HG03135 (cell line): ENCODE measurements at regions not wholly inside any gene's neighbourhood (a gene's known extent, or its start where the extent isn't known, plus 50 kb on each side); places are given as distances from the start of the nearest gene placed in this dataset.
"Not testable (repeated sequence)": the region's sequence is repeated elsewhere in the genome, so short reads cannot be mapped to it uniquely, and the experiment has no call there.

Source experiments
- ATAC-seq: cut with Tn5 transposase; IDR thresholded peaks from one replicate; pipeline ENCODE4 v1.9.1; 2021; ENCODE audit warnings: mild to moderate bottlenecking, moderate library complexity; ENCODE audit not compliant: unreplicated experiment

DNA sequence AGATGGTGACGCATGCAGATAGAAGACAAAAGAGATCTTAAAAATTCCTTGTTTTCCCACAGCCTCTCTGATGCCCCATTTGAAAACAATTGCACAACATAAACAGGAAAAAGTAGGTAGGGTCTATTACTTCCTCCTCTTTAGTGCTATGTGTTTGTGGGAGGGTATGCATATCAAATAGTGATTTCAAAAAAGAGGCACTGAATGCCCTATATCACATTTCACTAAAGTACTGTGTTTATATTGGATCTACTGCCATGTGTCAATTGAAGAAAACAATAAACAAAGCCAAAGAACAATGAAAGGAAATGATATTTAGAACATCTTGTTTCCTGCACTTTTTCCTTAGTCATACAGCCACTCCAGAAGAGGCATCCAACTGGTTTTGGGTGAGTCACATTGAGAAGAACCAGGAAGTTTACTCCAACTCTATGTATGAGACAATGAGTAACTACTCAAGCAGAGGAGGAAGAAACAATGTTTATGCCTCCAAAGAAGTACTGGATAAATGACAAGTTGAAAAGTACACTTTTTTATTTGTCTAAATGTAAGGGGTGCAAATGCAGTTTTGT lies 583.6 kb downstream of the FBXO15 start:
- ATAC-seq, result no peak

DNA sequence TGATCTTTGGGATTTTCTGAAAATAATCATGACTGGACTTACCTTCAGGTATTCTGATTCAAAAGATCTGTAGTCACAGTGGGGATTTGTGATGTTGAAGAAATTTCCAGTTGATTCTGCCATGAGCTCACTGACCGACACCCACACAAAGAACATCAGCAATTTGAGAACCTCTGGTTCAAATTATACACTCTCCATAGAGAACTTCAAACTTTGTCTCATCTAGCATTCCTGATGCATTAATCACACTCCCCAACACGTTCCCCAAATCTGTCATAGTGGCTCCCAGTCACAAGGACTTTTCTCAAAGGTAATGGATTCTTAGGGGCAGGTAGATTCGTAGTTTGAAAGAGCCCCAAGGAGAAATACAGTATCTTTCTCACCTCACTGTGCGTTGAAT lies 584.3 kb downstream of the FBXO15 start:
- ATAC-seq, result no peak

DNA sequence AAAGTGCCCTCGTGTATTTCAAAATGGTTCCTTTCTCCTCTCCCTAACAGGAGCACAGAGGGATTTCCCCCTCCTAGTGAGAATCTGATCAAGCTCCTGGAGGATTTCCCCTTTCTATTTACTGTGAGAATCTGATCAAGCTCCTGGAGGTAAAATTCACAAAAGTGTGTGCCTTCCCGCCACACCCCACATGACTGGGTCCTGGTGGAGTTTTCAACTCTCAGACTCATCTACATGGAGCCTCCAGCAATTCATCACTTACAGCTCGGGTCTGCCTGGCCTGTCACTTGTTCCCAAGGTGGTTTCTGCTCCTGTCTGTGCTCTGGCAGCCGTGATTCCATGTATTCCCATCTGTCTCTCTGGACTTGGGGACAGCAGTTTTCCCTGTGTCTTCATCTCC lies 590.7 kb downstream of the FBXO15 start:
- no peak for ATAC-seq

DNA sequence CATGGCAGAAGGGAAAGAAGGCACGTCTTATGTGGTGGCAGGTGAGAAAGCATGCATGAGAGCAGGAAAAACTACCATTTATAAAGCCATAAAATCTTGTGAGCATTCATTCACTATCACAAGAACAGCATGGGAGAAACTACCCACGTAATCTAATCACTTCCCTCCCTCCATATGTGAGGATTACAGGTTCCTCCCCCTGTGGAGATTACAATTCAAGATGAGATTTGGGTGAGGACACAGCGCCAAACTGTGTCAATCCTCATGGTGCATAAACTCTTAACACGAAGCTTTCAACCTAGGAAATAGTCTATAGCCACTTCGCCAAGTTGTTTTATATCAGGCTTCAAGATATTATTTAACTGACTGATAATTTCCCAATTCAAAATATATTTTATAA lies 595.5 kb downstream of the FBXO15 start:
- ATAC-seq, result no peak

DNA sequence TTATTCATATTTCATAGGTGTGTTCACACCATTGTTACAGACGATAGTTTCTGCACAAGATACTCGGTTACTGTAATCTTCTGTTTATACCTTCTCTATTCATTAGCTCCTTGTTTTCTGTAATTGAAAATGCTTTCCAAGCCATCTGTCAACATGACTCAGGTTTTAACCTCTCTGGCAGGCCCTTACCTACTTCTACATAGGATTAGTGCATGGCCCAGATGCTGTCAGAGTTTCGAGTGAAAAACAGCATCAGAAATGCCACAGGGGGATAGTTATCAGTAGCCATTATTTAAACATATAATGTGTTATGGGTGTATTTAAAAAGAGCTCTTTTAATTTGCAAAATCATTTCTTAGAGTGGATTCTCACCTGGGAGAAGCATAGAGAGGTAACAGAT lies 596.4 kb downstream of the FBXO15 start:
- ATAC-seq, result no peak

DNA sequence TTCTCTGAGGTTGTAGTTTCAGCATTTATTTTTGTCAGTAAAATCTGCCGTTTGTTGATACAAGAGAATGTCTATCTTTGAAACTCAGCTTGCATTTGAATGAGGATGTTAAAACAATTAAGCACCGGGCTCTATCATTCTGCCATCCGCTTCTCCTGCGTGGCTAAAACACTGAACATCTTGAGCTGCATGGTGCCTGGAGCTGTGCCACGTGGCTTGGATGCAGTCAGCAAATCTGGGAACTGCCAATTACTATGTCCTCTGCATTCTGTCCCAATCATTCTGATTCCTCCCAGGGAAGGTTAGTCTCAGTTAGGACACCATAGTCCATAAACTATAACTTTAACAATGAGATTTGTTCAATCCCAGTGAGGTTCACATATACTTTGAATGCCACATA lies 598.4 kb downstream of the FBXO15 start:
- no peak for ATAC-seq

DNA sequence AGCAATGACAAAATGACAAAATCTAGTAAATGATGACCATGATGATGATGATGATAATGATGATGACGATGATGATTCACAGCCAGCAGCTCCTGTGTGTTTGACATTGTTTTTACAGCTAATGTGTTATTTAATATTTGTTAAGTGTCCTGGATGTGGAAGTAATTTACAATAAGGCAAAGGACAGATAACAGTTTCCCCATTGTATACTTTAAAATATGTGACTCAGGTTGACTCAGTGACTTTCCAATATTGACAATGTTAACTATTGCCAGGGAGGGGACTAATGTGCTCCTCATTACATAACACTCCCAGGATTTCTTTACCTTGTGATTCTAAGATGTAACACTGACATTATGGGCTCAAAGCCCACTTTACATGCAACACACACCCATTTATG lies 602.2 kb downstream of the FBXO15 start:
- no peak for ATAC-seq

DNA sequence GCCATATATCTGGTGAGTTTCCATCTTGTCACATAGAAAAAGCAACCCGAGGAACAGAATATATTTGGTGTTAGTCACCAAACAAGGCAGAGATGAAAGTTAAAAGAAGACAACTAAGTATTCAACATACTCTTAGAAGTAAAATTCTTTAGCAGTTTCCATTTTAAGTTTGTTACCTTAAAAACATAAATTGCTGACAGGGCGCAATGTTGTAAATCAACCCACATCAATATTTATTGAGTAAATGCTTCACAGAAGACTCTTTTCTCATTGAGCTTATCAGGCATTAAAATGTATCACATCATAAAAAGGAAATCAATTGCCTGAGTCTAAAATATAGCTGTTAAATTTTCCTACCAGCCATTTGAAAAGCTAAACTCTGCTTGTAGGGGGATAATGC lies 603.0 kb downstream of the FBXO15 start:
- ATAC-seq, result no peak

DNA sequence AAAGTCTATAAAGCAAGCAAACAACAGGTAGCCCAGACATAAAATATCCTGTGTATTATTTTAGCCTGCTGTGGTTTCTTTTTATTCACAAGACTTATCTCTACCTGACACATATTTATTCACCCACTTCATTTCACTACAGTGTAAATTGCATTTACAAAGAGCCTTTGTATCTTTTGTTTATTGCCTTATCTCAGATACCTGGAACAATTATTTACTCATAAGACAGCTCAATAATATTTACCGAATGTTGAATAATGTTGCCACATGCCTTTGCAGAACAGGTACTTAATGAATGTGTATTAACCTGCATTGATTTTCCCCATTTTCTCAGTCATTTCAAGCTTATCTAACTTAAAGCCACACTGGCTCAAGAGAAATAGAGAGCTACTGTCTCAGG lies 603.6 kb downstream of the FBXO15 start:
- ATAC-seq, result no peak

DNA sequence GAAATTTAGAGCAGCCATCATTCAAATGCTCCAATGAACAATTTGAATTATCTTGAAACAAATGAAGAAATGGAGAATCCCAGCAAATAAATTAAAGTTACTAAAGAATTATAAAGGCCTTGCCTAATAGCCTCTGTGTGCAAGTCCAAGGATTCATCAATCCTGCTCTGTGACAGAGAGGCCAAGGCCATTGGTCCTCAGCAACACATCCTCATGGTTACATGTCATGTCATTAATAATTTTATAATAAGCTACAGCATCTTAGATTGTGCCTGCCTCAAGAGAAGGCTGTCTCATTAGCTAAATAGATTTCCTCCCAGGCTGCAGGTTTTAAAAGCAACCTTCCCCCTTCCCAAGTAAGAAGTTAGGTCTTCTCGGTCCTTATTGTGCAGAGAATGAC lies 611.6 kb downstream of the FBXO15 start:
- ATAC-seq, result no peak

DNA sequence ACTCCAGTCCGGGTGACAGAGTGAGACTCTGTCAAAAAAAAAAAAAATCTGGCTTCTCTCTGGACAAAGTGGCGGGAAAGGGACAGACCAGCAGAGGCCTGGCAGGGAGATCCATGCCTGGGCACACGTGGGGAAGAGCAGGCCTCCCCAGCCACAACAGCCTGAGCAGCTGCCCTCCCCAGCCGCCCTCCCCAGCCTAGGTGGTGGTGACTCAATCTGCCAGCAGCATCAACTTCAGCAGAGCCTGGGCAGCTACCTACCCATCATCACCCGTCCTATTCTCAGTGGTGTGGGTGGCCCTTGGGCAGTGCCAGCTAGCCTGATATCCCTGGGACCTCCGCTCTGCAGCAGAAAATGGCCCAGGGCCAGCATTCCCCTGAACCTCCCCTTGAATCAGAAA lies 612.4 kb downstream of the FBXO15 start:
- no peak for ATAC-seq

DNA sequence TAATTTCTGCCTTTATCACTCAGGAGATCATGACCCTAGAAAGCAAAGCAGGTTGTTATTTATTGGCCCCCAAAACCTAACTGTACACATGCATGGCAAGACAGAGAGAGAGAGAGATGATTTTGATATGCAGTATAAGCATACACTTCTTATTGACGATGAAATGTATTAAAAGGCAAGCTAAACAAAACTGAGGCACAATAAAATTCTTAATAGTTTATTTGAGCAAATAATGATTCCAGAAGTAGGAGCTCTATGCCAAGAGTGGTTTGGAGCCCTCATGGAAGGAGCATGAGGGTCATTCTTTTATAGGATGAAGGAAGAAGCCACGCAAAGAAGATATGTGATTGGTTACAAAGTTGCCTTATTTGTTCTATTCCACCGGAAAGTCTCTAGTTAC lies 616.0 kb downstream of the FBXO15 start:
- no peak for ATAC-seq

DNA sequence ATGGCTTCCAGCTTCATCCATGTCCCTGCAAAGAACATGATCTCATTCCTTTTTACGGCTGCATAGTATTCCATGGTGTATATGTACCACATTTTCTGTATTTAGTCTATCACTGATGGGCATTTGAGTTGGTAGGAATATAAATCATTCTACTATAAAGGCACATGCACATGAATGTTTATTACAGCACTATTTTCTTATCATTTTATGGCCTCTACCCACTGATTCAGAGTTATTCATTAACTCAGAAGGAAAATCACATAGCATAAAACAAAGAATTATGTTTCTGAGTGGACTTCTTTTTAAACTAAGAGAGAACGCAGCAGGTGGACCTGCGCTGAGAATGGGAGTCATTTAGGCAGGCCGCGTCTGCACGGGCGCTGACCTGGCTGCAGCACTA lies 619.6 kb downstream of the FBXO15 start:
- no peak for ATAC-seq

DNA sequence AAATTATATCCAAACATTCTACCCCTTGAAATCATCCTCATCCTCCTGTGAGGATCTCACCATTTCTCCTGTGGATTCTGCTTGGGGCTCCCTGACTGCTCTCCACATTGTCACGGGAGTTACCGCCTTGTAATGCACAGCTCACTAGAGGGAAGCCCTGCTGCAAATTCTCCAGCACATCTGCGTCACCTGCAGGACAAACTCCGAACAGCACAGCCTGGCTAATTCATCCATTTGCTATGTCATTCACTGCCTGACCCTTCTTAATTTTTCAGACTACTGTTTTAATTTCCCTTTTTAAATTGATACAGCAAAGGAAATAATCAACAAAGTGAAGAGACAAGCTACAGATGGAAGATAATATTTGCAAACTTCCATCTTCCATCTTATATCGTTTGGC lies 627.4 kb downstream of the FBXO15 start:
- ATAC-seq, result no peak

DNA sequence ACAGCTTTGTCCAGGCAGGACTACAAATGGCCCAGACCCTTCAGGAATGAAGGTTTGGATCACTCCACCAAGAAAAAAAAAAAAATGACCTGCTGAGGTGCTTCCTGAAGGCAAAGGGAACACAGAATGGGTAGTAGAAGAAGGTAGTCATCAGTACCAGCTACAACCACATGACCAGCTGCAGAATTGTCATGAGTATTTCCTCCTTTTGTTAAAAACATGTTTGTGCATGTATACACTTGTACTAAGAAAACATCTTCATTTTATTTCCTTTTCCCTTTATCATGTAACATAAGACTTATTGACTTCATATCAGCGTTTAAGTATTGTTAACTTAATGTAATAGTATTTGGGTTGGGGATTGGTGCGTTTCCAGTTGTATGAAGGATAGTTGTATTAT lies 631.6 kb downstream of the FBXO15 start:
- ATAC-seq, result not testable (repeated sequence)

DNA sequence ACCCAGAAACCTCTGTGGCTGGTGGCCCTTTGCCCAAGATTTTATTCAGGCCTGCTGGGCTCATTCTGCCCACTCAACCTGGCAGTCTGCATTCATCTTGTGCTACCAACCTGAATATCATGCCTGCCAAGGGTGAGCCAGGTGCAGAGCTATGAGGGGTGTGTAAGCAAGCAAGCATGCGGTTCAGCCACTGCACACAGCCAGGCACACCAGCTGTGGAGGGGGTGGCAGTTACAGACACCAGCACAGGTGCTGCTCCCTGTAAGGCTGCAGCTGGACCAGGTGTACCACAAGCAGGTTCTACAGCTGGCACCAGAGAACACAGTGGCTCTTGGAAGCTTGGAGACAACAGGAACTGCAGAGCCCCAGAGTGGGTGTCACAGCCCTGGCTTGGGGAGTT lies 633.2 kb downstream of the FBXO15 start:
- no peak for ATAC-seq

DNA sequence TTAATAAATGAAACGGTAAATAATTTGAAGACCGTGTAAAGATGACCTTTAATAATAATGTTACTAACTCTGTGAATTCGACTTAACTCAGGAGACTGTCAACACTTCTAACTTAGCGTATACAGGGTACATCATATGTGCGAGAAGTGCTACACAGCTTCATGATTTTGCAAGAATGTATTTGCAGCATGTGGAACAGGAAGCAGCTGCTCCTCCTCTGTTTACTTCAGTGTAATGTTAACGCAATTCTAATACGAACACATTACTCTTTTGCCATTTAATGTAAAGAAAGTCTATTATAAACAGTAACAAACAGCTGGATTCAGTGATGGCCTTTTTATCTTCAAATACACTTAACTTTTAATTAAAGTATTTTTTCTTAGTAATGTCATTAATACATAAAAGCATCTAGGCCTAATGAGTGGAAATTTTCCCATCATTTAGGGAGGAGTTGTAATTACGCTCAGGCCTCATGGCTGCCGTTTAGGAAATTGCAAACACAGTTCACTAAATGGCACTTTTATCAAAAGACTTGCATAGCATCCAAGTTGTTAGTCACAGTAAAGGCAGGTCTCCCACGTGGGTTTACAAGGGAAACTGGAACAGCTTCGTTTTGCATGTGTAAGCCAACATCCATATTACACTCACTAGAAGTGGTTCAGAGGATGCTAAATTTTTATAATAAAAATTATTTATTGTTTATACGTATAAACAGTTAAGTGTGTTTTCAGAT lies 635.7 kb downstream of the FBXO15 start:
- ATAC-seq, result no peak

DNA sequence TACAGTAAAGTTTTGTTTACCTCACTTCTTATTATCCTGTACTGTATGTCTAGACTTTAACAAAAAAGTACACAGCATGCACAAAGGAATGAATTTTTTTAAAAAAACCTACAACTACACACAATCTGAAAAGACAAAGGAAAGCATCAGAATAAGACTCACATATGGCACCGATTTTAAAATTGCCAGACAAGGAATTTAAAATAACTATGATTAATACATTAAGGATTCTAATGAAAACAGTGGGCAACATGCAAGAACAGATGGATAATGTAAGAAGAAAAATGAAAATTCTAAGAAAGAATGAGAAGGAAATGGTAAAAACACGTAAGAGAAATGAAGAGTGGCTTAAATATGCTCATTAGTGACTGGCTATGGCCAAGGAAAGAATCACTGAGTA lies 638.2 kb downstream of the FBXO15 start:
- ATAC-seq, result no peak

DNA sequence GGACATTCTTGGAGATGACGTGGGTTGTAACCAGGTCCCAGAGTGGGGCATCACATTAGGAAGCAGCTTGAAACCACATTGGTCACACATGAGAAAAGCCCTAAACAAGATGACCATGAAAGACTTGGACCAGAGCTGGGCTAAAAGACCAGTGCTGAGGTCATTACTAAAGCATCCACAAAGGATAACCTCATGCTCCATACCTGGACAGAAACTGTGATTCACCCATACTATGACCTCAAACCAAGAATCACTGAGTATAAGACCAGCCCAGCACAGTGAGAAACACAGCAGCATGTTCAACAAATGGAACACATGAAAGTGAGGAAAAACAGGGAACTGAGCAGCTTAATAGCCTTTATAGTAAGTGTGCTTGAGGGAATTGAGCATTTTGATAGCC lies 635.5 kb upstream of the NETO1 start:
- ATAC-seq, result no peak

DNA sequence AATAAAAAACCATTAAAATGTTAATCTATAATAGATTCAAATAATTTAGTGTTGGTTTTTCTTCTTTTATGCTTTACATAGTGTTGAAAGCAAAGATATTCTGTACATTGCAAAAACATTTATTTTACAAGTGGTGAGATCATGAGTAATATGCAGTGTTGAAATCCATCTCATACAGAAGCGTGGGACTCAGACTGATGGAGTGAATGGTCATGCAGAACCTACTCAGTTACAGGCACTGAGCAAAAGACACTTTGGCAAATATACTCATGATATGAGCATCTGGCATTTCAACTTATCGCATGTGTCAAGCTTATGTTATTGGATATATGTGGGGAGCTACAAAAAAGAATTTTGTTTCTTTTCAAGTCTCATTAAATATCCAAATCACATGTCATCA lies 620.2 kb upstream of the NETO1 start:
- no peak for ATAC-seq

DNA sequence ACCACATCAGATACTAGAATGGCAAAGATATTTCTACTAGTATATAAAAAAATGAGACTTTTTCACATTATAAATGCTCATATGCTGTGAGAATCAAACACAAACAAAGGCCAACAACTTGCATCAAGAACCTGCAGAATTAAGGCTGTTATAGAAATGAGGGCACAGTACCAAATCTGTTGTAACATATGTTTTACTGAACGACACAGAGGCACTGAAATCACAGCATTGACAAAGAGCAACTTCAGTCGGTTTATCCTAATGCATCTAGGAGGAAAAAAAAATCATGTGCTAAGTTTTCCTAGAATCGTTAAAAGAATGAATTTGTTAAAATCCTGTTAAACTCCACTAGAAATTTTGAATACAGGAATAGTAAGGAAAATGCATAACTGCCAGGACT lies 617.4 kb upstream of the NETO1 start:
- no peak for ATAC-seq

DNA sequence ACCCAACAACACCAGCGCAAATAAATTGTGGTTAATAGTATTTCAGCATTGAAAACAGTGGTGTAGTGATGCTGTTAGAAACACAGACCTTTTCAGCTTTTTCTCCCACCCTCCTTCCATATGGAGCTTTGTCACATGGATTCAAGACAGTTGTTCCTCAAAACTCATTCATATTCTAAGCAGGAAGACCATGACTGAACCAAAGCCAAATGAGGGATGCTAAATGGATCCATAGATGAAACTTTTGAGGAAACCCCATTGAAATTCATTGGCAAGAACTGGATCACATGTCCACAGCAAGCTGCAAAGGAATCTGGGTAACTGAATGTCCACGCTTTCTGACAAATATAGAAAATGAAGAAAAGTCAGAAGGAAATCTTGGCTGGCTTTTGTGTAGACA lies 615.1 kb upstream of the NETO1 start:
- no peak for ATAC-seq

DNA sequence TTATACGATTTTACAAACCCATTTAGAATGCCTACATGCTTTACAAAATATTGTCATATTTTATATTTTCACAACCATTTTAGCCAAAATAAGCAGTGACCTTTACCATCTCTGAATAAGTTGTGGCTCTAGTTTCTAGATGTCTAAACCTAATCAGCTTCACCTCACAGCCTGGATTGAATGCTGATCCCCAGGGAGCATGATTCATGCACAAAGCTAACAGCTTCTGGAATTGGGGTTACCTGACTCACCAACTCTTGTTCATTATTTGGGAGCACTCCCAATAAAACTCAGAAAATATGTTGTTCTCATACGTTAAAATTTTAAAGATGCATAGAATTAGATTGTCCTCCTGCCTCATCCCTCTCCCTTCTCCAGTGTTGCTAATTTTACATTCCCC lies 611.7 kb upstream of the NETO1 start:
- ATAC-seq, result no peak
